Adrenal gland (tissue), 9 donors: ENCODE measurements at regions not wholly inside any gene's neighbourhood (a gene's known extent, or its start where the extent isn't known, plus 50 kb on each side); places are given as distances from the start of the nearest gene placed in this dataset.

ENCODE experiments used
- DNase-seq, 7 donors: peaks; one replicate each; pipeline ENCODE4 v3.0.0-alpha.2; 2019 to 2020
- H3K27ac ChIP-seq, 5 donors: fragments of 200-600 bp; sonication (generic) in 4 of 5; 1 replicate in 3 of 5; 2 replicates in 2 of 5; pipeline versions ENCODE4 v1.5.1 to v1.8.0; 2016 to 2020; ENCODE audit warnings: mild to moderate bottlenecking in 1 of 5
- H3K27me3 ChIP-seq: fragments of 200-600 bp; 2 replicates; pipeline ENCODE4 v1.8.0; 2021
- H3K36me3 ChIP-seq, 2 donors: fragments of 200-600 bp; replicated peaks in 1 of 2; 1 replicate in 1 of 2; 2 replicates in 1 of 2; pipeline versions ENCODE4 v1.5.1 to v1.8.0; 2018 to 2022
- H3K4me1 ChIP-seq, 2 donors: fragments of 200-600 bp; replicated peaks in 1 of 2; 1 replicate in 1 of 2; 2 replicates in 1 of 2; pipeline versions ENCODE4 v1.5.1 to v1.8.0; 2018 to 2021
- H3K4me3 ChIP-seq, 4 donors: fragments of 200-600 bp; sonication (generic) in 3 of 4; one replicate each; pipeline ENCODE4 v1.5.1; 2016 to 2018
- H3K9me3 ChIP-seq, 3 donors: fragments of 200-600 bp; sonication (generic) in 1 of 3; replicated peaks in 1 of 3; 1 replicate in 2 of 3; 2 replicates in 1 of 3; pipeline versions ENCODE4 v1.5.1 to v1.8.0; 2016 to 2021
- POLR2A ChIP-seq, 2 donors: fragments of 450-650 bp; IDR thresholded peaks; one replicate each; pipeline ENCODE4 v1.6.1; 2017; ENCODE audit warnings: antibody characterized with exemption in 2 of 2, mild to moderate bottlenecking in 2 of 2, moderate library complexity in 1 of 2
- WGBS, 4 donors: extraction: QIAGEN DNeasy Blood & Tissue Kit in 2 of 4; methylation state at CpG; one replicate each; pipeline versions ENCODE4 v1.1.5 to v1.1.7; 2013 to 2017; 5-methylcytosine and 5-hydroxymethylcytosine counted together
- intact Hi-C, 2 donors: fragments of 100-400 bp; cut with DNase I; formaldehyde crosslinking; loops; one replicate each; pipeline versions ENCODE4 v1.14.1 to v1.15.0; 2022 to 2023
- TF ChIP-seq, protein P1 (sequence below), 6 experiments: fragments of 450-650 bp in 4 of 6; fragments of 200-600 bp in 2 of 6; sonication (generic) in 1 of 6; IDR thresholded peaks; 1 replicate in 5 of 6; 2 replicates in 1 of 6; pipeline versions ENCODE4 v1.5.1 to v1.8.0; 2016 to 2021; ENCODE audit warnings: antibody characterized with exemption in 6 of 6, mild to moderate bottlenecking in 2 of 6, moderate library complexity in 1 of 6
- donor health status: healthy with polysubstance abuse.
- donor health status: Bipolar disorder and iron deficiency.
- donor health status: DM: yes; HTN: yes; CAD: no.
- donor health status: DM: no; HTN: no; CAD: no.
- donor health status: DM: no; HTN: no; CAD: no.

DNA sequence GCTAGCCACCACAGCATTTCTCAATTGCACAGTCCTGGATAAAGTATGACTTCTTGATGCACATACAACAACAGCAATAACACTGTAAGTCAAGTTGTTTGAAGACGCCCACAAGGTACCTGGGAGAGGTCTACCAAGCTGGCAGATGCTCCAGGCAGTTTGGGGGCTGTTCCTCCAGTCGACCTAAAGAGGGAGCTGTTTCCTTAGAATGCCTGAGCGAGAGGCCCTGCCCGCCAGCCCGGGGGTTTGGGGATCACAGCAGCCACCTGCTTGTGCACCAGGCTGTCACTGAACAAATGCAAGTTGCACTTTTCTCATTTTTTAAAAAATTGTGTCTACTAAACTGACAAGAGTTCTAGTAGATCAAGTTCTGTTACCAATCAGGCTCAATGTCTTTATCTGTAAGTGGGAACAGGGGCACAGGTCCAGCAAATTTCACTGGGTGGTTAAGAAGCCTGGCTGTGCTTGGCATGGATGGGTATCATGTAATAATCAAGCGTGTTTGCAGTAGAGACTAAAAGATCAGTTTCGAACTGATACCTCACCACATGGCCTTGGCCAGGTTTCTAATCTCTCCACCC is 193.8 kb upstream of the ADO start:
- 24 to 29% (median 27%) methylated on average over 7 of the region's 7 CpGs for whole genome bisulfite sequencing, 4 donors
- TF ChIP-seq POLR2A (IDR thresholded peaks at IDR 0.05): no peak
- TF ChIP-seq, protein P1, sequence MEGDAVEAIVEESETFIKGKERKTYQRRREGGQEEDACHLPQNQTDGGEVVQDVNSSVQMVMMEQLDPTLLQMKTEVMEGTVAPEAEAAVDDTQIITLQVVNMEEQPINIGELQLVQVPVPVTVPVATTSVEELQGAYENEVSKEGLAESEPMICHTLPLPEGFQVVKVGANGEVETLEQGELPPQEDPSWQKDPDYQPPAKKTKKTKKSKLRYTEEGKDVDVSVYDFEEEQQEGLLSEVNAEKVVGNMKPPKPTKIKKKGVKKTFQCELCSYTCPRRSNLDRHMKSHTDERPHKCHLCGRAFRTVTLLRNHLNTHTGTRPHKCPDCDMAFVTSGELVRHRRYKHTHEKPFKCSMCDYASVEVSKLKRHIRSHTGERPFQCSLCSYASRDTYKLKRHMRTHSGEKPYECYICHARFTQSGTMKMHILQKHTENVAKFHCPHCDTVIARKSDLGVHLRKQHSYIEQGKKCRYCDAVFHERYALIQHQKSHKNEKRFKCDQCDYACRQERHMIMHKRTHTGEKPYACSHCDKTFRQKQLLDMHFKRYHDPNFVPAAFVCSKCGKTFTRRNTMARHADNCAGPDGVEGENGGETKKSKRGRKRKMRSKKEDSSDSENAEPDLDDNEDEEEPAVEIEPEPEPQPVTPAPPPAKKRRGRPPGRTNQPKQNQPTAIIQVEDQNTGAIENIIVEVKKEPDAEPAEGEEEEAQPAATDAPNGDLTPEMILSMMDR (IDR thresholded peaks at IDR 0.05): peak; percentile 43 to 77 (median 64)
- intact Hi-C loops: loop anchor here in 1 of 2 donors (5.0 kb wide), 1 partner anchor 207 kb away; the partner anchor contains the start of gene EGR2
- Histone ChIP-seq H3K4me3 (no peak overlapping the region), H3K27ac (no peak overlapping the region), H3K4me1 (no peaks in the 10 kb centered on the region), H3K36me3 (no peaks in the 10 kb centered on the region), H3K27me3 (no peaks in the 10 kb centered on the region), H3K9me3 (no peaks in the 10 kb centered on the region)
- peak in 6 of 7 donors; percentile 35 to 70 (median 50) for DNase-seq

DNA sequence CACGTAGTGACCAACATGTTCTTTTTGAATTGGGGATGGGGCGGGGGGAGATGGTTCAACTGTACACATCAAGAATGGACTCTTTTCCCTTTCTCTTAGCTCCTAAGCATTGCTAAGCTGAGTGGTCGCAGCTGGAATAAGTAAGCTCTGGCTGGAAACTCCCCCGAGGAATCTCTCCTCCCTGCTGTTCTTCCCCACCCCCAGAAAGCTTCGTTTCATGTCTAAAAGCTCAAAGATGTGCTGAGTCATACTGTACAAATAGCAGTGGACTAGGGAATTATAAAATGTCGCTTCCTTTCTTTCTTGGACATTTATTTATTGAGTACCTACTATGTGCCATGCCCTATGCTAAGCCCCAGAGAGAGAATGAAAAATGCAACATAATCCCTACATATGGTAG is 191.1 kb upstream of the ADO start:
- Histone ChIP-seq H3K36me3 (no peaks in the 10 kb centered on the region), H3K27ac (no peak overlapping the region), H3K4me1 (no peaks in the 10 kb centered on the region), H3K9me3 (no peaks in the 10 kb centered on the region), H3K27me3 (no peaks in the 10 kb centered on the region), H3K4me3 (no peak overlapping the region)
- WGBS, 4 donors: 45 to 58% (median 52%) methylated on average over 6 of the region's 6 CpGs
- TF ChIP-seq, protein P1 (IDR thresholded peaks at IDR 0.05): no peak
- no peak for DNase-seq
- intact Hi-C loops: loop anchor here in 1 of 2 donors (5.0 kb wide), 1 partner anchor 204 kb away; the partner anchor contains the start of gene EGR2

DNA sequence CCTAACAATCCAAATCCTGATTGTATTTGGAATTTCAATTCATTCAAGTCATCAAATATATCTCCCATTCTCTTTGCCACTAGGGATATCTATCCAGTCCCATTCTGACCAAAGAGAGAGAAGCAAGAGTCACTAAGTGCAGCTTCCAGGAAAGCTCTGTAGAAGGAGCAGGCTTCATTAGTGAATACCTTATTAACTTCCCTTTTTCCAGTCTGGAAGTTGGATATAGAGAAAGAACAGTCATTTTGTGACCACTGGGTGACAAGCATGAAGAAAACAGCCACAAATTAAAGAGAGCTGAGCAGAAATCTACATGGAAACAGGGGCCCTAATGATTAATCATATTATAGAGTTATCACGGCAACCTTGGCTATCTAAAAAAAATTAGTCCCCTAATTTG is 190.7 kb upstream of the ADO start:
- H3K4me1 ChIP-seq: peaks cover 0 to 4% of the 10 kb centered on the region in 2 donors
- H3K27me3 ChIP-seq: no peaks in the 10 kb centered on the region
- no peaks in the 10 kb centered on the region for H3K36me3 ChIP-seq
- no peak overlapping the region for H3K27ac ChIP-seq
- no peak for DNase-seq
- TF ChIP-seq, protein P1 (IDR thresholded peaks at IDR 0.05): no peak
- no peak for TF ChIP-seq POLR2A (IDR thresholded peaks at IDR 0.05)
- H3K9me3 ChIP-seq: no peaks in the 10 kb centered on the region
- no peak overlapping the region for H3K4me3 ChIP-seq
- 89 to 96% (median 96%) methylated on average over 1 of the region's 1 CpG for WGBS, 4 donors
- intact Hi-C loops: loop anchor here in 1 of 2 donors (5.0 kb wide), 1 partner anchor 203 kb away; the partner anchor contains the start of gene EGR2

DNA sequence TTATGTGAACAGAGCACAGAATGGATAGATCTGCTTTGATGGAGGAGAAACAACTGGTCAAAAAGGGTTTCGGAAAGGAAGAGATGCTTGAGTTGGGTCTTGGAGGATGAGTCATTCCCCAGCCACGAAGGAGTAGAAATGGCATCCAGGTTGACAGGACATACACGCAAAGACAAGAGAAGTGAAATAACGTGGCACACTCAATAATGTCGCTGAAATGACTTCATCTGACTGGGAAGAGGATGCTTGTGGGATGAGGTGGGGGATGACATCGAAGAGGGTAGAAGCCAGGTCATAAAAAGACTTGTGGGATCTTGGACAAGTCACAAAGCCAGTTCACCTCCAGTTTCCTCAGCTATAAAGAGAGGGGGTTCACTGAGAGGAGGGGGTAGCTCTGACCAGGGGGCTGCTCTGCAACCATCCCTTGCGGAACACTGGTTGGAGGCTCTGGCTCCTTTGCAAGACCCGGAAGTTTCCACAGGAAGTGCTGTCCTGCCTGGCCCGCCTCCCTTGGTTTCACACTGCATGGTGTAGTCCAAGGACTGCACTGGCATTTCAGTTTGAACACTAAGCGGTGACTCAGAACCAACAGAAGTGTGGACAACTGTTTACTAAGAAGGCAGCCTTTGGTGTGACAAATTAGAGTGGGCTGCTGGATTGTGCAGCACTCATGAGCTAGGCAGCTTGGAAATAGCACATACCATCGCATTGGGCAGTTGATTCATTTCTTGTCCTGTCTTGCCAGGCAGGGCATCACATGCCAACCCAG is 189.9 kb upstream of the ADO start:
- H3K4me3 ChIP-seq: no peak overlapping the region
- H3K36me3 ChIP-seq: no peaks in the 10 kb centered on the region
- no peak overlapping the region for H3K27ac ChIP-seq
- TF ChIP-seq, protein P1 (IDR thresholded peaks at IDR 0.05): no peak
- no peak for TF ChIP-seq POLR2A (IDR thresholded peaks at IDR 0.05)
- no peaks in the 10 kb centered on the region for H3K27me3 ChIP-seq
- intact Hi-C loops: loop anchor here in 1 of 2 donors (5.0 kb wide), 1 partner anchor 203 kb away; the partner anchor contains the start of gene EGR2
- peaks cover 0 to 4% of the 10 kb centered on the region in 2 donors for H3K4me1 ChIP-seq
- 78 to 89% (median 85%) methylated on average over 11 of the region's 11 CpGs for WGBS, 4 donors
- no peaks in the 10 kb centered on the region for H3K9me3 ChIP-seq
- no peak for DNase-seq
